Gastrocnemius medialis (tissue), 4 donors: ENCODE measurements at regions not wholly inside any gene's neighbourhood (a gene's known extent, or its start where the extent isn't known, plus 50 kb on each side); places are given as distances from the start of the nearest gene placed in this dataset.

Experiments used
- ATAC-seq, 2 donors: fragments of 150-250 bp; one replicate each; pipeline ENCODE4 v1.9.1; 2016
- DNase-seq, 2 donors: peaks; one replicate each; pipeline ENCODE4 v3.0.0-alpha.2; 2019
- H3K27ac ChIP-seq, 4 donors: fragments of 200-600 bp; sonication (generic); 1 replicate in 1 of 4; 2 replicates in 3 of 4; pipeline ENCODE4 v1.5.1; 2016 to 2018; ENCODE audit warnings: mild to moderate bottlenecking in 2 of 4, moderate library complexity in 1 of 4
- H3K27me3 ChIP-seq, 3 donors: fragments of 200-600 bp; sonication (generic) in 2 of 3; 1 replicate in 1 of 3; 2 replicates in 2 of 3; pipeline versions ENCODE4 v1.5.1 to v1.6.0; 2016 to 2019; ENCODE audit warnings: mild to moderate bottlenecking in 1 of 3, moderate library complexity in 1 of 3
- H3K36me3 ChIP-seq, 2 donors: fragments of 200-600 bp; sonication (generic) in 1 of 2; one replicate each; pipeline ENCODE4 v1.5.1; 2017 to 2018
- H3K4me1 ChIP-seq, 2 donors: fragments of 200-600 bp; sonication (generic) in 1 of 2; one replicate each; pipeline ENCODE4 v1.5.1; 2016 to 2017; ENCODE audit warnings: mild to moderate bottlenecking in 2 of 2
- H3K4me3 ChIP-seq, 4 donors: fragments of 200-600 bp; sonication (generic) in 3 of 4; 1 replicate in 1 of 4; 2 replicates in 3 of 4; pipeline ENCODE4 v1.5.1; 2016 to 2019; ENCODE audit warnings: mild to moderate bottlenecking in 2 of 4
- H3K9me3 ChIP-seq, 3 donors: fragments of 200-600 bp; sonication (generic) in 2 of 3; 1 replicate in 1 of 3; 2 replicates in 2 of 3; pipeline ENCODE4 v1.5.1; 2016 to 2019
- CTCF ChIP-seq, 5 experiments: fragments of 450-650 bp in 3 of 5; fragments of 200-600 bp in 2 of 5; sonication (generic) in 2 of 5; IDR thresholded peaks in 4 of 5; conservative IDR thresholded peaks in 1 of 5; 1 replicate in 4 of 5; 2 replicates in 1 of 5; pipeline ENCODE4 v1.5.1; 2016 to 2019; ENCODE audit warnings: antibody characterized with exemption in 5 of 5, mild to moderate bottlenecking in 3 of 5, moderate library complexity in 3 of 5
- POLR2A ChIP-seq, 2 donors: fragments of 450-650 bp; IDR thresholded peaks; one replicate each; pipeline ENCODE4 v1.6.1; 2017; ENCODE audit warnings: antibody characterized with exemption in 2 of 2, mild to moderate bottlenecking in 2 of 2, moderate library complexity in 2 of 2
- in situ Hi-C, 4 donors: fragments of 200-750 bp; cut with MboI; loops; one replicate each; pipeline versions ENCODE4 v1.15.0 to v1.8.0; 2017; ENCODE audit warnings: low sequenced_read_pairs in 4 of 4
- intact Hi-C: fragments of 100-400 bp; cut with DNase I; formaldehyde crosslinking; loops from one replicate; pipeline ENCODE4 v1.15.1; 2023; ENCODE audit warnings: low total_unique reads

- intact Hi-C loops: no loop called here
- TF ChIP-seq CTCF (IDR thresholded peaks at IDR 0.05 in 4 of 5, conservative IDR thresholded peaks at IDR 0.05 in 1 of 5): no peak
- no peak for TF ChIP-seq POLR2A (IDR thresholded peaks at IDR 0.05)
- ATAC-seq (no peak), DNase-seq (no peak)
- Histone ChIP-seq H3K27me3 (peaks cover 0 to 5% (median 2%) of the 10 kb centered on the region in 3 donors), H3K4me1 (no peaks in the 10 kb centered on the region), H3K27ac (no peak overlapping the region), H3K36me3 (no peaks in the 10 kb centered on the region), H3K9me3 (no peaks in the 10 kb centered on the region), H3K4me3 (no peak overlapping the region)
- in situ Hi-C loops: no loop called here
Observed at GRCh38 chr6:2516059-2516458, 234.7 kb downstream of the MYLK4 start.

- TF ChIP-seq CTCF (IDR thresholded peaks at IDR 0.05 in 4 of 5, conservative IDR thresholded peaks at IDR 0.05 in 1 of 5): no peak
- TF ChIP-seq POLR2A (IDR thresholded peaks at IDR 0.05): no peak
- ATAC-seq (no peak), DNase-seq (no peak)
- H3K27me3 ChIP-seq: peaks cover 0 to 5% (median 2%) of the 10 kb centered on the region in 3 donors
- in situ Hi-C loops: no loop called here
- no peaks in the 10 kb centered on the region for H3K36me3 ChIP-seq
- no peaks in the 10 kb centered on the region for H3K9me3 ChIP-seq
- no peak overlapping the region for H3K27ac ChIP-seq
- H3K4me3 ChIP-seq: no peak overlapping the region
- no peaks in the 10 kb centered on the region for H3K4me1 ChIP-seq
- intact Hi-C loops: no loop called here
Observed at GRCh38 chr6:2514965-2515543, 235.7 kb downstream of the MYLK4 start.

GRCh38 chr6:2512802-2513201 is 237.9 kb downstream of the MYLK4 start:
- in situ Hi-C loops (no loop called here), intact Hi-C loops (no loop called here)
- Histone ChIP-seq H3K9me3 (no peaks in the 10 kb centered on the region), H3K27me3 (peaks cover 0 to 18% (median 5%) of the 10 kb centered on the region in 3 donors), H3K4me1 (no peaks in the 10 kb centered on the region), H3K36me3 (no peaks in the 10 kb centered on the region), H3K27ac (no peak overlapping the region), H3K4me3 (no peak overlapping the region)
- TF ChIP-seq POLR2A (IDR thresholded peaks at IDR 0.05) (no peak), CTCF (IDR thresholded peaks at IDR 0.05 in 4 of 5, conservative IDR thresholded peaks at IDR 0.05 in 1 of 5) (no peak)
- DNase-seq (no peak), ATAC-seq (no peak)

GRCh38 chr6:2510316-2510715 is 240.4 kb downstream of the MYLK4 start:
- no peak overlapping the region for H3K4me3 ChIP-seq
- peaks cover 5 to 39% (median 10%) of the 10 kb centered on the region in 3 donors for H3K27me3 ChIP-seq
- H3K27ac ChIP-seq: no peak overlapping the region
- DNase-seq (no peak), ATAC-seq (no peak)
- no peaks in the 10 kb centered on the region for H3K9me3 ChIP-seq
- H3K36me3 ChIP-seq: no peaks in the 10 kb centered on the region
- intact Hi-C loops (no loop called here), in situ Hi-C loops (no loop called here)
- H3K4me1 ChIP-seq: no peaks in the 10 kb centered on the region
- no peak for TF ChIP-seq CTCF (IDR thresholded peaks at IDR 0.05 in 4 of 5, conservative IDR thresholded peaks at IDR 0.05 in 1 of 5)
- no peak for TF ChIP-seq POLR2A (IDR thresholded peaks at IDR 0.05)

GRCh38 chr6:2509711-2510110 is 241.0 kb downstream of the MYLK4 start:
- TF ChIP-seq CTCF (IDR thresholded peaks at IDR 0.05 in 4 of 5, conservative IDR thresholded peaks at IDR 0.05 in 1 of 5) (no peak), POLR2A (IDR thresholded peaks at IDR 0.05) (no peak)
- Histone ChIP-seq H3K9me3 (no peaks in the 10 kb centered on the region), H3K27me3 (peaks cover 5 to 39% (median 10%) of the 10 kb centered on the region in 3 donors), H3K36me3 (no peaks in the 10 kb centered on the region), H3K27ac (no peak overlapping the region), H3K4me3 (no peak overlapping the region), H3K4me1 (no peaks in the 10 kb centered on the region)
- ATAC-seq: no peak
- DNase-seq: no peak
- intact Hi-C loops: no loop called here
- in situ Hi-C loops: no loop called here
